ENCODE measurements at regions not wholly inside any gene's neighbourhood (a gene's known extent, or its start where the extent isn't known, plus 50 kb on each side); places are given as distances from the start of the nearest gene placed in this dataset.

- TF ChIP-seq CTCF (IDR thresholded peaks at IDR 0.05; ENCODE audit: insufficient read depth, missing control alignments): no peak
Observed at GRCh38 chr5:34576891-34577666, 79.0 kb upstream of the RAI14 start.

GRCh38 chr5:34578962-34579361 lies 77.2 kb upstream of the RAI14 start:
- FAIRE-seq (no peak), DNase-seq (ENCODE audit: insufficient read length, low spot score) (no peak)
- no peak for TF ChIP-seq CTCF (IDR thresholded peaks at IDR 0.05; ENCODE audit: insufficient read depth, missing control alignments)

More at GRCh38 chr5:34576891-34577666, 79.0 kb upstream of the RAI14 start:
- FAIRE-seq: no peak
- no peak for DNase-seq (ENCODE audit: insufficient read length, low spot score)

- FAIRE-seq: no peak
- no peak for TF ChIP-seq CTCF (IDR thresholded peaks at IDR 0.05; ENCODE audit: insufficient read depth, missing control alignments)
- DNase-seq (ENCODE audit: insufficient read length, low spot score): no peak
Observed at GRCh38 chr5:34580983-34581382, 75.1 kb upstream of the RAI14 start.

- FAIRE-seq (no peak), DNase-seq (ENCODE audit: insufficient read length, low spot score) (no peak)
- TF ChIP-seq CTCF (IDR thresholded peaks at IDR 0.05; ENCODE audit: insufficient read depth, missing control alignments): no peak
Observed at GRCh38 chr5:34582371-34582770, 73.8 kb upstream of the RAI14 start.

- DNase-seq (ENCODE audit: insufficient read length, low spot score) (no peak), FAIRE-seq (no peak)
- no peak for TF ChIP-seq CTCF (IDR thresholded peaks at IDR 0.05; ENCODE audit: insufficient read depth, missing control alignments)
Observed at GRCh38 chr5:34583167-34583566, 73.0 kb upstream of the RAI14 start.

GRCh38 chr5:34584165-34584564 lies 72.0 kb upstream of the RAI14 start:
- no peak for DNase-seq (ENCODE audit: insufficient read length, low spot score)

More at GRCh38 chr5:34584165-34584564, 72.0 kb upstream of the RAI14 start:
- TF ChIP-seq CTCF (IDR thresholded peaks at IDR 0.05; ENCODE audit: insufficient read depth, missing control alignments): no peak
- FAIRE-seq: no peak
